ENCODE measurements at regions not wholly inside any gene's neighbourhood (a gene's known extent, or its start where the extent isn't known, plus 50 kb on each side); places are given as distances from the start of the nearest gene placed in this dataset.
"Not testable (repeated sequence)": the region's sequence is repeated elsewhere in the genome, so short reads cannot be mapped to it uniquely, and the experiment has no call there.

- POLR2A ChIA-PET, result no interaction called here
- CTCF ChIA-PET, result interaction anchor here (1.4 kb wide), 1 partner anchor 8 kb away, joined by 5 read pairs; no protein-coding TSS in a partner anchor
- no peak for DNase-seq (ENCODE audit: extremely low spot score)
- no peak for TF ChIP-seq CTCF (IDR thresholded peaks at IDR 0.05; ENCODE audit: control extremely low read depth, extremely low read depth, low read depth, missing control alignments)
Measured at GRCh38 chr1:199512037-199512710, 515.3 kb upstream of the NR5A2 start.

- CTCF ChIA-PET, result no interaction called here
- no peak for DNase-seq (ENCODE audit: extremely low spot score)
- no peak for TF ChIP-seq CTCF (IDR thresholded peaks at IDR 0.05; ENCODE audit: control extremely low read depth, extremely low read depth, low read depth, missing control alignments)
- POLR2A ChIA-PET, result no interaction called here
Measured at GRCh38 chr1:199515261-199515660, 512.2 kb upstream of the NR5A2 start.

GRCh38 chr1:199522338-199522737, 505.2 kb upstream of the NR5A2 start:
- DNase-seq (ENCODE audit: extremely low spot score), result no peak
- TF ChIP-seq CTCF (IDR thresholded peaks at IDR 0.05; ENCODE audit: control extremely low read depth, extremely low read depth, low read depth, missing control alignments), result no peak
- ChIA-PET CTCF (no interaction called here), POLR2A (no interaction called here)

GRCh38 chr1:199522936-199523335, 504.6 kb upstream of the NR5A2 start:
- no peak for DNase-seq (ENCODE audit: extremely low spot score)
- ChIA-PET CTCF (no interaction called here), POLR2A (no interaction called here)
- TF ChIP-seq CTCF (IDR thresholded peaks at IDR 0.05; ENCODE audit: control extremely low read depth, extremely low read depth, low read depth, missing control alignments), result no peak

GRCh38 chr1:199529324-199529723, 498.2 kb upstream of the NR5A2 start:
- DNase-seq (ENCODE audit: extremely low spot score), result no peak
- ChIA-PET CTCF (interaction anchor here (0.9 to 1.1 kb wide), 3 partner anchors 10 to 22 kb away, joined by 3 read pairs; no protein-coding TSS in a partner anchor), POLR2A (no interaction called here)
- no peak for TF ChIP-seq CTCF (IDR thresholded peaks at IDR 0.05; ENCODE audit: control extremely low read depth, extremely low read depth, low read depth, missing control alignments)

GRCh38 chr1:199533361-199533760, 494.1 kb upstream of the NR5A2 start:
- CTCF ChIA-PET; POLR2A ChIA-PET; DNase-seq (ENCODE audit: extremely low spot score): not testable (repeated sequence)

GRCh38 chr1:199545780-199546179, 481.7 kb upstream of the NR5A2 start:
- DNase-seq (ENCODE audit: extremely low spot score), result no peak
- TF ChIP-seq CTCF (IDR thresholded peaks at IDR 0.05; ENCODE audit: control extremely low read depth, extremely low read depth, low read depth, missing control alignments), result peak; percentile 10
- POLR2A ChIA-PET, result no interaction called here
- CTCF ChIA-PET, result no interaction called here
